ENCODE measurements at regions not wholly inside any gene's neighbourhood (a gene's known extent, or its start where the extent isn't known, plus 50 kb on each side); places are given as distances from the start of the nearest gene placed in this dataset.

DNA sequence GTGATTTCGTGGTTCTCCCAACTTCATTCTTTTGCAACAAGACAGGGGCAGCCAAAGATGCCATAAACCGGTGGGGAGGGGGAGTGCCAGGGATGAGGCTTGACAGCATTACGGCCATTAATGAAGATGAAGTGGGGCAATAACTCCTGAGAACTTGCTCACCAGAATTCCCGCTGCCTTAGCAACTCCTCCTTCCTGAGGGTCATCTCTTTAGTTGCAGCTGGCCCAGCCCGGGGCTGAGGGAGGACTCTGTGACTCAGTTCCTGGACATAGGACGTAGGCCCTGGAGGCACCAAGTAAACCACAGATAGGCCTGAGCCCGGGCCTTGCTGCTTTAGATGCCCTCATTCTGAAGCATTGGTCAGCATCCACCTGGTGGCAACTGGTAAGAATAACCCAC is 330.2 kb downstream of the RRAGC start:
- no peak overlapping the region for H3K4me3 ChIP-seq
- H3K27me3 ChIP-seq: peaks cover 0 to 4% of the 10 kb centered on the region in 2 donors
- H3K27ac ChIP-seq: no peak overlapping the region
- TF ChIP-seq POLR2A (IDR thresholded peaks at IDR 0.05) (no peak), EP300 (IDR thresholded peaks at IDR 0.05) (no peak)
- TF ChIP-seq, protein P1, sequence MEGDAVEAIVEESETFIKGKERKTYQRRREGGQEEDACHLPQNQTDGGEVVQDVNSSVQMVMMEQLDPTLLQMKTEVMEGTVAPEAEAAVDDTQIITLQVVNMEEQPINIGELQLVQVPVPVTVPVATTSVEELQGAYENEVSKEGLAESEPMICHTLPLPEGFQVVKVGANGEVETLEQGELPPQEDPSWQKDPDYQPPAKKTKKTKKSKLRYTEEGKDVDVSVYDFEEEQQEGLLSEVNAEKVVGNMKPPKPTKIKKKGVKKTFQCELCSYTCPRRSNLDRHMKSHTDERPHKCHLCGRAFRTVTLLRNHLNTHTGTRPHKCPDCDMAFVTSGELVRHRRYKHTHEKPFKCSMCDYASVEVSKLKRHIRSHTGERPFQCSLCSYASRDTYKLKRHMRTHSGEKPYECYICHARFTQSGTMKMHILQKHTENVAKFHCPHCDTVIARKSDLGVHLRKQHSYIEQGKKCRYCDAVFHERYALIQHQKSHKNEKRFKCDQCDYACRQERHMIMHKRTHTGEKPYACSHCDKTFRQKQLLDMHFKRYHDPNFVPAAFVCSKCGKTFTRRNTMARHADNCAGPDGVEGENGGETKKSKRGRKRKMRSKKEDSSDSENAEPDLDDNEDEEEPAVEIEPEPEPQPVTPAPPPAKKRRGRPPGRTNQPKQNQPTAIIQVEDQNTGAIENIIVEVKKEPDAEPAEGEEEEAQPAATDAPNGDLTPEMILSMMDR (IDR thresholded peaks at IDR 0.05): no peak
- no peak for DNase-seq (ENCODE audit: low spot score in 2 of 2)
- H3K4me1 ChIP-seq: no peaks in the 10 kb centered on the region
- no peaks in the 10 kb centered on the region for H3K36me3 ChIP-seq
- WGBS, 2 donors: 48 to 58% methylated on average over 7 of the region's 7 CpGs
- H3K9me3 ChIP-seq: no peaks in the 10 kb centered on the region

DNA sequence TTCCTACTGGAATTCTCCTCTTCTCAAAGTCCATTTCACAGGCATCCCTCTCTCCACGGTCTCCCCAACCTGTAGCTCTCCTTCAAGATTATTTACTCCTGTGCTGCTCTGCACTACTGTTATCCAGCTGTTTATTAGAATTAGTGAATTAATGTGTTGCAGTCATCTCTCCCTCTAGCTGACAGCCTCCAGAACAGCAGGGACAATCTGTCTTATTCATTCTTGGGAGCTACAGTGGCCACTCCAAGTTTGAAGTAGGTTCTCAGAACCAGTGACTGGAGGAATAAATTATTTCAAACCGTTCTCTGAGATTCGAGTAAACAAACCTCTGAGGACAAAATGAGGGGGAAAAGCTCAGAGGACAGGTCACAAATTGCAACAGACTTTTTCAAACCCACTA is 330.9 kb downstream of the RRAGC start:
- H3K27ac ChIP-seq: no peak overlapping the region
- TF ChIP-seq POLR2A (IDR thresholded peaks at IDR 0.05) (no peak), EP300 (IDR thresholded peaks at IDR 0.05) (no peak)
- TF ChIP-seq, protein P1 (IDR thresholded peaks at IDR 0.05): no peak
- H3K27me3 ChIP-seq: peaks cover 0 to 4% of the 10 kb centered on the region in 2 donors
- no peaks in the 10 kb centered on the region for H3K36me3 ChIP-seq
- 25 to 32% methylated on average over 3 of the region's 3 CpGs for WGBS, 2 donors
- H3K9me3 ChIP-seq: no peaks in the 10 kb centered on the region
- DNase-seq (ENCODE audit: low spot score in 2 of 2): no peak
- H3K4me3 ChIP-seq: no peak overlapping the region
- H3K4me1 ChIP-seq: no peaks in the 10 kb centered on the region

DNA sequence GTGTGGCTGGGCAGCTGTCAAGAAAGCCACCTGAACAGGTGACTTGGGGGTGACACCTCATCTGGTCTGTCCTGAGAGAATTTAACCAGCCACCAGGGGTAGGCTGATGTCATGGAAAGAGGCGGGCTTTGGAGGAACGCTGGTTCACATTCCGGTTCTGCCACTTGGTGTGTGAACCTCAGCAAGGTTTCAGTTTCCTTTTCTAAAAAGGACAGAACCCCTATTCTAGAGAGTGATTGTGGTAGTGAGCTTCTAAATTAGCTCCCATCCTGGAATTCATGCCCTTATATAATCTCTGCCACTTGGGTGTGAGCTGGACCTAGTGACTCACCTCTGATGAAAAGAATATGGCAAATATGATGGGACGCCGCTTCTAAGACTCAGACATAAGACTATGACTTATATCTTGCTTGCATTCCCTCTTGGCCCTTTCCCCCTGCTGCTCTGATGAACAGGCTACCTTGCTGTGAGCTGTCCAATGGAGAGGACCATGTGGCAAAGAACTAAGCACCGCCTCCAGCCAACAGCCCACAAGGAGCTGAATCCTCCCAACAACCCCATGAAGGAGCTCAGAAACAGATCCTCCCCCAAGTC is 332.1 kb downstream of the RRAGC start:
- H3K4me1 ChIP-seq: no peaks in the 10 kb centered on the region
- peaks cover 0 to 4% of the 10 kb centered on the region in 2 donors for H3K27me3 ChIP-seq
- 73 to 82% methylated on average over 6 of the region's 6 CpGs for WGBS, 2 donors
- no peaks in the 10 kb centered on the region for H3K9me3 ChIP-seq
- DNase-seq (ENCODE audit: low spot score in 2 of 2): no peak
- no peak for TF ChIP-seq POLR2A (IDR thresholded peaks at IDR 0.05)
- no peak overlapping the region for H3K4me3 ChIP-seq
- no peak overlapping the region for H3K27ac ChIP-seq
- no peaks in the 10 kb centered on the region for H3K36me3 ChIP-seq

- no peaks in the 10 kb centered on the region for H3K4me1 ChIP-seq
- no peaks in the 10 kb centered on the region for H3K36me3 ChIP-seq
- 64 to 69% methylated on average over 7 of the region's 7 CpGs for WGBS, 2 donors
- no peak overlapping the region for H3K27ac ChIP-seq
- peaks cover 0 to 4% of the 10 kb centered on the region in 2 donors for H3K27me3 ChIP-seq
- no peak for DNase-seq (ENCODE audit: low spot score in 2 of 2)
- no peak overlapping the region for H3K4me3 ChIP-seq
- H3K9me3 ChIP-seq: no peaks in the 10 kb centered on the region
- TF ChIP-seq, protein P1 (IDR thresholded peaks at IDR 0.05): no peak
- TF ChIP-seq EP300 (IDR thresholded peaks at IDR 0.05) (no peak), POLR2A (IDR thresholded peaks at IDR 0.05) (no peak)
Observed at GRCh38 chr1:38526046-38526445, 333.5 kb downstream of the RRAGC start.

DNA sequence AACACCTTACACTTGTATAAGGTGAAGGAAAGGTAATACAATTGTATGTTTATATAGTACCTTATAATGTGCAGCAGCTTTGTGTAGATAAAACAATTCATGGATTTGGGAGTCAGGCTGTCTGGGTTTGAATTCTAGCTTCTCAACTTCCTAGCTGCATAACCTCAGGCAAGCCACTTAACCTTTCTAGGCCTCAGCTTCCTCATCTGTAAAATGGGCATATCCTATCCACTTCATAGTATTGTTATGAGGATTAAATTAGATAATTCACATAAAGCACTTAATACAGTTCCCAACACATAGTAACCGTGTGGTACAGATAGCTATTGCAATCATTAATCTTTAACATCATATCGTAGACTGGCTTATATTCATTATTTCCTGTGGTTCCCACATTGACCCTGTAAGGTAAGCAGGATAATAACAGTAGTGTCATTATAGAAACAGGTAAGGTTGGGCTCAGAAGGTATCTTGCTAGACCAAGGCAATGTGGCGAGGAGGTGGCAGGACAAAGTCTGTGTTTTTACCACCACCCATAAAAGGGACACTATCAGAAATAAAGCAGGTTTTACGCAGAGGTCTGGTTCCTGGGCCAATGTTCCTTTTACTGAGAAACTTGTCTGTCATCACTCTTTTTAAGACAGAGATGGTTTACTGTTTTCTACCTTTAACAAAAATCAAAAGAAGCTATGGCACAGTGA is 334.1 kb downstream of the RRAGC start:
- Histone ChIP-seq H3K36me3 (no peaks in the 10 kb centered on the region), H3K9me3 (no peaks in the 10 kb centered on the region), H3K27me3 (peaks cover 0 to 4% of the 10 kb centered on the region in 2 donors), H3K27ac (no peak overlapping the region), H3K4me1 (no peaks in the 10 kb centered on the region), H3K4me3 (no peak overlapping the region)
- TF ChIP-seq EP300 (IDR thresholded peaks at IDR 0.05): no peak
- TF ChIP-seq POLR2A (IDR thresholded peaks at IDR 0.05): no peak
- TF ChIP-seq, protein P1 (IDR thresholded peaks at IDR 0.05): no peak
- WGBS, 2 donors: 85 to 94% methylated on average over 4 of the region's 4 CpGs
- DNase-seq (ENCODE audit: low spot score in 2 of 2): no peak
